GM18861 (cell line): ENCODE measurements at regions not wholly inside any gene's neighbourhood (a gene's known extent, or its start where the extent isn't known, plus 50 kb on each side); places are given as distances from the start of the nearest gene placed in this dataset.

Source experiments
- ATAC-seq: cut with Tn5 transposase; IDR thresholded peaks from one replicate; pipeline ENCODE4 v1.9.1; 2021; ENCODE audit not compliant: unreplicated experiment

- no peak for ATAC-seq
Observed at GRCh38 chr15:61421470-61421869, 192.4 kb upstream of the RORA start.

GRCh38 chr15:61420546-61420945 lies 191.4 kb upstream of the RORA start:
- ATAC-seq: no peak

- ATAC-seq: no peak
Observed at GRCh38 chr15:61415617-61416120, 186.6 kb upstream of the RORA start.

GRCh38 chr15:61411902-61412510 lies 182.9 kb upstream of the RORA start:
- ATAC-seq: no peak

- no peak for ATAC-seq
Observed at GRCh38 chr15:61410662-61411061, 181.6 kb upstream of the RORA start.

- no peak for ATAC-seq
Observed at GRCh38 chr15:61404567-61404966, 175.5 kb upstream of the RORA start.

DNA sequence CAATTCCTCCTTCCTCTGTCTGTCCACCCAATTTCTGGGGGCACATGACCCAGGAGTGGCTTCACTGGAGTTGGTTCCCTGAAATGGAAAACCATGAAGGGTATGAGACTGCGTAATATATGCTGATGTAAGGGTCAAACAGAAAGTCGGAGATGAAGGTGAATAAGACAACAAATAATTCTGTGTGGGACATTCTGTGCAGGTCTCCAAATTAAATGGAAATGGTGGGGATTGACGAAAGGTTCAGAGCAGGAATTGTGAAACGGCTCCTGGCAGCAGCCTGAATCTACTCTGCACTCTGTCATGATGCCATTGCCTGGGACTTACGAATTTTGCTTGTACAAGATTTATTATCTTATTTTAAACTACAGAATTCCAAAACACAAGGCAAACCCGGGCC lies 174.8 kb upstream of the RORA start:
- ATAC-seq: no peak

DNA sequence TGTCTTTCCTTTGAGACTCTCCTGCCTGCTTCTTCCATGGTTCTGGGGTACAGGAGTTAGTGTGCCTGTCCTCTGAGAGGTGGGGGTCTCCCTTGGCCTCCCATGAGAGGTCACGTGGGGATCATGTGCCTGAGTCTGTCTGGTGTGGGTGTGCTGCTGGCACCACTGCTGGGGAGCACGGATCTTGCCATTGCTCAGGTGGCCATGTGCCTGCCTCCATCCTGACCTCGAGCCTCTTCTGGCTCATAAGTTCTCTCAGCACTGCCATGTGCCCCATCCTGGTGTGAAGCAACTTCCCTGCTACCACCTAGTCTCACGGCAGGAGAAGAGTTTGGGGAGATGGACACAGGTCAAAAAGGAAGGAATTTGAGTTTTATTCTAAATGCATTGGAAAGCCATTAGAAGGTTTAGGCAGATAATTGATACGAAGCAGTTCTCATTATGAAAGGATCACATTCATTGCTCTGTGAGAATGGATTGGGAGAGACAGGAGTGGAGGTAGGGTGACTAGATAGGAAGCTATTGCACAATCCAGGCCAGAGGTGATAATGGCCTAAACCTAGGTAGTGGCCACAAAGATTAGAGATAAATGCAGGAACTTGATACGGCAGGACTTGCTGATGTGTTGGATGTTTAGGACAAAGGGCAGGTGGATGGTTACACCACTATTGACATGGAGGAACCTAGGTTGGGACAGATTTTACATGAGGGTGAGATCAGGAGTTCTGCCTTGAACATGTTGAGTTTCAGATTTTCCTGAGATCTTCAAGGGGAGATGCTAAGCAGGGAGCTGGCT lies 173.0 kb upstream of the RORA start:
- no peak for ATAC-seq

- no peak for ATAC-seq
Observed at GRCh38 chr15:61398310-61398709, 169.2 kb upstream of the RORA start.

DNA sequence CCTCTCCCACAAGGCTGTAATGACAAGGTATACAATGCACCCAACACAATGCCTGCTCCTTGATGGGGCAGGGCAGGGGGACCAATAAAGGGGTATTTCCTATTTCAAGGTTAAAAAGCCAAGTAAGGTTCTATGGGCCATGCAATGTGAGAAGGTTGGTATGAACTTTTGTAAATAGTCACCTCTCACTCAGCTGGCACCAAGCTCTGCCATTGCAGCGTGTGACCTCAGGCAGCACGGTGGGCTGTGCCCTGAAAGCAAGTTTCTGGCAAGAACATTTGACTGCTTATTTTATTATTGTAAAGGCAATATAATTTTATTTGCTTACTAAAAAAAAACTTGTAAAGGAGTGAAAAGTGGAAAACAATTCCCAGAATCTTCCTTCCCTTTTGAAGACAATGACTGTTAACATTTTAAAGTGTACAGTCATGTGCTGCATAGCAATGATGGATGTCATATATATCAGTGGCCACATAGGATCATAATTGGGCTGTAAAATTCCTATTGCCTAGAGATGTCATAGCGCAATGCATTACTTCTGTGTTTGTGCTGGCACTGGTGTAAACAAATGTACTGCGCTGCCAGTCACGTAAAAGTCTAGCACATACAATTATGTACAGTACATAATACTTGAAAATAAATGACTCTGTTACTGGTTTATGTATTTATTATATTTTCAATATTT lies 167.3 kb upstream of the RORA start:
- ATAC-seq: no peak

- no peak for ATAC-seq
Observed at GRCh38 chr15:61393949-61394348, 164.8 kb upstream of the RORA start.

- ATAC-seq: no peak
Observed at GRCh38 chr15:61393524-61393923, 164.4 kb upstream of the RORA start.

DNA sequence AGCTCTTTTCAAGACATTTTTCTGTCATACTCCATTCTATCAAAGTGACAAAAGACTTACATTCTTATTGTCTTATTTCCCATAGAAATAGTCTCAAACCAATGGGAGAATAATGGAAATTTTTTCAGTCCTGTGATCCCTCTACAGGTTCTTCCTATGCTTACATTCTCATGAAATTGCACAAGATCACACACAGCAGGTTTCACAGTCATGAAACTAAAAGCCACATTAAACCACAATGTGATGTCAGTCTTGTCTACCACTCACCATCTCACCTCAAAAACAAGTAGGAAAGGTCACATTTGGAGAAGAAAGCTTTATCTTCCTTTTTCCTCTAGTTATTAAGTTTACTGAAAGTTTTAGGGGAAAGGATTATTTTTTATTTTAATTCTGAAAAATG lies 161.0 kb upstream of the RORA start:
- ATAC-seq: no peak

- no peak for ATAC-seq
Observed at GRCh38 chr15:61389334-61390028, 160.4 kb upstream of the RORA start.

DNA sequence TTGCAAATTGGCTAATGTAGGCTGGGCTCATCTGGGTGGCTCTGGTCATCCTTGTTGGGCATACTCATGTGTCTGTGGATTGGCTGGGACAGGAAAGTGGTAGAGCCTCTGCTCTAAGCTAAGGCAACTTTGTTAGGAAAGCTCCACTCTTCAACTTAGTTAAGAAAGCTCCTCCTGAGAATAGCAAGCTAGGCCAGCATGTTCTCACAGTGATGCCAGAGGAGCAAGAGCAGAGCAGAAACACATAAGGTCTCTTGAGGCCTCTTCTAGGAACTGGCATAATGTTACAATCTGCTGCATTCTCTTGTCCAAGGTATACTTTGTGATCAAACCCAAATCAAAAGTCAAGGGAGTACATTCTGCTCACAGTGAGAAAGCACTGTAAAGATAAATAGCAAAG lies 158.6 kb upstream of the RORA start:
- ATAC-seq: no peak

DNA sequence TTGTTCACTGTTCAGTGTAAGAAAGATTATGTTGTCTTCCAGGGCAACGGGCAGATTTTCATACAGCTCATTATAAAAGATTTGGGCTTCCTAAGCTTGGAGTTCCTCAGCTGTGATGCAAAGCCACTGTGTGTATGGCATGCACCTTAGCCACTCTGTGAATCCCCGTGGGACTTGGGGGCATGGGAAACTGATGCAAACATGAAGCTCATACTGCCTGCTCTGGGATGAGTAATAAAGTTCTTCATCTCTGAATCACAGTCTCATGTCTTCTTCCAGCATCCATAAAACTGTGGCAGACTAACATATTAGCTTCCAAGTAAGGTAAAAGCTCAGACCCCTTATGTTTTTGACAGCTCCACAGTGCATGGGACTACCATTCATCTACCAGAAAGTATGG lies 154.3 kb upstream of the RORA start:
- no peak for ATAC-seq

GRCh38 chr15:61382927-61383326 lies 153.8 kb upstream of the RORA start:
- ATAC-seq: no peak

GRCh38 chr15:61381501-61381900 lies 152.4 kb upstream of the RORA start:
- ATAC-seq: no peak

- no peak for ATAC-seq
Observed at GRCh38 chr15:61380270-61380669, 151.2 kb upstream of the RORA start.

GRCh38 chr15:61379005-61379404 lies 149.9 kb upstream of the RORA start:
- no peak for ATAC-seq

DNA sequence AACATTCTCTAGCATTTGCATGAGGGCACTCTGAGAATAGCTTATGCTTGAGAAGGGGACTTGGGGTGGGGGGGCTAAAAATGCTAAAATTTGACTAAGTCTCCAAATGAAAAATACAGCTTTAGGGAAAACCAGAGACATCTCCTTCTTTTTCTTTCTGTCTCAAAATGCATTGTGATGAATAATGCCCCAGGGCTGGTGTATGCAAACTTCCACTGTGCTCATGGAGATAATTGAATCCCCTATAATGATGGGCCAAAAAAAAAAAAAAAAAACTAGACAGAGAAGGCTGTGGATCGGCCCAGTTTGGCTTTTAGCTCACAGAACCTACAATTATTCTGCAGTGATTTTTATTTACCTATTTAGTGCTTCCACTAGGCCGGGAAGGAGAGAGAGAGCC lies 147.9 kb upstream of the RORA start:
- ATAC-seq: no peak
